Mucosa of descending colon (tissue), 3 donors: ENCODE measurements at regions not wholly inside any gene's neighbourhood (a gene's known extent, or its start where the extent isn't known, plus 50 kb on each side); places are given as distances from the start of the nearest gene placed in this dataset.

Experiments used
- ATAC-seq: fragments of 200-7000 bp; cut with Tn5 transposase; one replicate; pipeline ENCODE4 v1.9.1; 2020; ENCODE audit warnings: mild to moderate bottlenecking, moderate library complexity
- DNase-seq, 3 donors: peaks; one replicate each; pipeline ENCODE4 v3.0.0-alpha.2; 2020
- H3K36me3 ChIP-seq: fragments of 200-600 bp; one replicate; pipeline ENCODE4 v1.8.0; 2021; ENCODE audit warnings: low read depth, mild to moderate bottlenecking
- H3K4me1 ChIP-seq: fragments of 200-600 bp; one replicate; pipeline ENCODE4 v1.8.0; 2021; ENCODE audit warnings: low read depth, mild to moderate bottlenecking
- H3K4me3 ChIP-seq: fragments of 200-600 bp; one replicate; pipeline ENCODE4 v1.8.0; 2021; ENCODE audit warnings: mild to moderate bottlenecking
- H3K9me3 ChIP-seq: fragments of 200-600 bp; one replicate; pipeline ENCODE4 v1.8.0; 2021; ENCODE audit warnings: mild to moderate bottlenecking
- CTCF ChIP-seq: fragments of 200-600 bp; IDR thresholded peaks from one replicate; pipeline ENCODE4 v1.8.0; 2022; ENCODE audit warnings: antibody characterized with exemption, mild to moderate bottlenecking
- intact Hi-C, 2 donors: fragments of 100-400 bp; cut with DNase I in 1 of 2; cut with micrococcal nuclease in 1 of 2; formaldehyde crosslinking; loops; one replicate each; pipeline versions ENCODE4 v1.11.0 to v1.11.1; 2022; cut with DNase I, micrococcal nuclease
- donor health status: DM: no; HTN: no; CAD: no; lungs with moderate emphysema.
- donor health status: DM: no; HTN: no; CAD: no.
- donor health status: DM: no; HTN: yes; CAD: no.

- H3K4me1 ChIP-seq, result no peaks in the 10 kb centered on the region
- peaks cover 19% of the 10 kb centered on the region for H3K9me3 ChIP-seq
- no peaks in the 10 kb centered on the region for H3K36me3 ChIP-seq
- DNase-seq (no peak), ATAC-seq (no peak)
- no peak overlapping the region for H3K4me3 ChIP-seq
- TF ChIP-seq CTCF, result no peak
- intact Hi-C loops, result no loop called here
Measured at GRCh38 chr11:98834776-98835175, 186.0 kb upstream of the CNTN5 start.

- Histone ChIP-seq H3K9me3 (peaks cover 18% of the 10 kb centered on the region), H3K4me1 (no peaks in the 10 kb centered on the region), H3K4me3 (no peak overlapping the region), H3K36me3 (no peaks in the 10 kb centered on the region)
- ATAC-seq (no peak), DNase-seq (no peak)
- intact Hi-C loops, result no loop called here
- TF ChIP-seq CTCF, result no peak
Measured at GRCh38 chr11:98835335-98835734, 185.4 kb upstream of the CNTN5 start.

- H3K36me3 ChIP-seq, result no peaks in the 10 kb centered on the region
- intact Hi-C loops, result no loop called here
- peaks cover 16% of the 10 kb centered on the region for H3K9me3 ChIP-seq
- no peaks in the 10 kb centered on the region for H3K4me1 ChIP-seq
- DNase-seq, result no peak
- no peak for ATAC-seq
- TF ChIP-seq CTCF, result no peak
- no peak overlapping the region for H3K4me3 ChIP-seq
Measured at GRCh38 chr11:98836156-98836555, 184.6 kb upstream of the CNTN5 start.

- Histone ChIP-seq H3K36me3 (no peaks in the 10 kb centered on the region), H3K4me1 (no peaks in the 10 kb centered on the region), H3K4me3 (no peak overlapping the region), H3K9me3 (peaks cover 54% of the 10 kb centered on the region)
- ATAC-seq (no peak), DNase-seq (no peak)
- intact Hi-C loops, result no loop called here
- no peak for TF ChIP-seq CTCF
Measured at GRCh38 chr11:98842187-98842586, 178.6 kb upstream of the CNTN5 start.

- Histone ChIP-seq H3K4me1 (no peaks in the 10 kb centered on the region), H3K9me3 (peaks cover 23% of the 10 kb centered on the region), H3K4me3 (no peak overlapping the region), H3K36me3 (no peaks in the 10 kb centered on the region)
- TF ChIP-seq CTCF, result no peak
- ATAC-seq (no peak), DNase-seq (no peak)
- intact Hi-C loops, result no loop called here
Measured at GRCh38 chr11:98862169-98862568, 158.6 kb upstream of the CNTN5 start.

GRCh38 chr11:98871690-98872089 lies 149.1 kb upstream of the CNTN5 start:
- H3K9me3 ChIP-seq, result peaks cover 8% of the 10 kb centered on the region
- no peak for DNase-seq
- no peaks in the 10 kb centered on the region for H3K36me3 ChIP-seq
- TF ChIP-seq CTCF, result no peak
- H3K4me1 ChIP-seq, result no peaks in the 10 kb centered on the region
- intact Hi-C loops, result no loop called here
- H3K4me3 ChIP-seq, result no peak overlapping the region
- no peak for ATAC-seq
